ENCODE measurements at regions not wholly inside any gene's neighbourhood (a gene's known extent, or its start where the extent isn't known, plus 50 kb on each side); places are given as distances from the start of the nearest gene placed in this dataset.

GRCh38 chr2:103961862-103962261 is 892.1 kb upstream of the POU3F3 start:
- Histone ChIP-seq H3K9me3 (ENCODE audit: control insufficient read depth, insufficient read depth, low read length) (no peaks in the 10 kb centered on the region), H3K4me3 (ENCODE audit: low read length) (no peak overlapping the region), H3K27ac (ENCODE audit: low read length) (no peak overlapping the region), H3K27me3 (ENCODE audit: control insufficient read depth, insufficient read depth, low read length) (no peaks in the 10 kb centered on the region), H3K4me1 (ENCODE audit: control insufficient read depth, insufficient read depth, low read length) (no peaks in the 10 kb centered on the region), H3K36me3 (ENCODE audit: control insufficient read depth, insufficient read depth, low read length) (no peaks in the 10 kb centered on the region)
- Mint-ChIP-seq H3K27me3 (ENCODE audit: low read depth in 2 of 2) (no peaks in the 10 kb centered on the region), H3K27ac (no peak overlapping the region), H3K4me1 (no peaks in the 10 kb centered on the region), H3K9me3 (peaks cover 3 to 6% of the 10 kb centered on the region in 2 donors), H3K36me3 (no peaks in the 10 kb centered on the region), H3K4me3 (no peak overlapping the region)
- 100% methylated on average over 3 of the region's 4 CpGs for WGBS (ENCODE audit: insufficient coverage)
- intact Hi-C loops (cut with micrococcal nuclease): no loop called here
- no peak for DNase-seq
- no peak for ATAC-seq
- no peak for TF ChIP-seq CTCF (IDR thresholded peaks at IDR 0.05)

GRCh38 chr2:103962670-103963069 is 891.2 kb upstream of the POU3F3 start:
- H3K36me3 ChIP-seq (ENCODE audit: control insufficient read depth, insufficient read depth, low read length): no peaks in the 10 kb centered on the region
- no peak overlapping the region for H3K27ac Mint-ChIP-seq
- no peaks in the 10 kb centered on the region for H3K36me3 Mint-ChIP-seq
- no peak overlapping the region for H3K4me3 Mint-ChIP-seq
- TF ChIP-seq CTCF (IDR thresholded peaks at IDR 0.05): no peak
- no peaks in the 10 kb centered on the region for H3K27me3 ChIP-seq (ENCODE audit: control insufficient read depth, insufficient read depth, low read length)
- DNase-seq: no peak
- H3K4me1 ChIP-seq (ENCODE audit: control insufficient read depth, insufficient read depth, low read length): no peaks in the 10 kb centered on the region
- H3K27ac ChIP-seq (ENCODE audit: low read length): no peak overlapping the region
- H3K9me3 ChIP-seq (ENCODE audit: control insufficient read depth, insufficient read depth, low read length): no peaks in the 10 kb centered on the region
- no peak overlapping the region for H3K4me3 ChIP-seq (ENCODE audit: low read length)
- intact Hi-C loops (cut with micrococcal nuclease): no loop called here
- no peaks in the 10 kb centered on the region for H3K4me1 Mint-ChIP-seq
- ATAC-seq: no peak
- no peaks in the 10 kb centered on the region for H3K27me3 Mint-ChIP-seq (ENCODE audit: low read depth in 2 of 2)
- WGBS (ENCODE audit: insufficient coverage): 100% methylated on average over 1 of the region's 4 CpGs
- peaks cover 3 to 9% of the 10 kb centered on the region in 2 donors for H3K9me3 Mint-ChIP-seq

- H3K4me3 ChIP-seq (ENCODE audit: low read length): no peak overlapping the region
- H3K4me1 Mint-ChIP-seq: no peaks in the 10 kb centered on the region
- H3K9me3 Mint-ChIP-seq: peaks cover 3 to 9% of the 10 kb centered on the region in 2 donors
- no peaks in the 10 kb centered on the region for H3K9me3 ChIP-seq (ENCODE audit: control insufficient read depth, insufficient read depth, low read length)
- TF ChIP-seq CTCF (IDR thresholded peaks at IDR 0.05): no peak
- no peaks in the 10 kb centered on the region for H3K27me3 Mint-ChIP-seq (ENCODE audit: low read depth in 2 of 2)
- no peak overlapping the region for H3K27ac ChIP-seq (ENCODE audit: low read length)
- H3K27ac Mint-ChIP-seq: no peak overlapping the region
- no peaks in the 10 kb centered on the region for H3K36me3 Mint-ChIP-seq
- WGBS (ENCODE audit: insufficient coverage): 86% methylated on average over 4 of the region's 5 CpGs
- no peak overlapping the region for H3K4me3 Mint-ChIP-seq
- ATAC-seq (no peak), DNase-seq (no peak)
- H3K36me3 ChIP-seq (ENCODE audit: control insufficient read depth, insufficient read depth, low read length): no peaks in the 10 kb centered on the region
- H3K4me1 ChIP-seq (ENCODE audit: control insufficient read depth, insufficient read depth, low read length): no peaks in the 10 kb centered on the region
- no peaks in the 10 kb centered on the region for H3K27me3 ChIP-seq (ENCODE audit: control insufficient read depth, insufficient read depth, low read length)
- intact Hi-C loops (cut with micrococcal nuclease): no loop called here
These were observed 890.7 kb upstream of the POU3F3 start for GRCh38 chr2:103963146-103963725.

GRCh38 chr2:103977241-103977640 is 876.7 kb upstream of the POU3F3 start:
- Histone ChIP-seq H3K36me3 (ENCODE audit: control insufficient read depth, insufficient read depth, low read length) (no peaks in the 10 kb centered on the region), H3K27me3 (ENCODE audit: control insufficient read depth, insufficient read depth, low read length) (no peaks in the 10 kb centered on the region), H3K27ac (ENCODE audit: low read length) (no peak overlapping the region), H3K9me3 (ENCODE audit: control insufficient read depth, insufficient read depth, low read length) (no peaks in the 10 kb centered on the region), H3K4me3 (ENCODE audit: low read length) (no peak overlapping the region), H3K4me1 (ENCODE audit: control insufficient read depth, insufficient read depth, low read length) (no peaks in the 10 kb centered on the region)
- intact Hi-C loops (cut with micrococcal nuclease): no loop called here
- ATAC-seq (no peak), DNase-seq (no peak)
- Mint-ChIP-seq H3K4me1 (no peaks in the 10 kb centered on the region), H3K27me3 (ENCODE audit: low read depth in 2 of 2) (no peaks in the 10 kb centered on the region), H3K4me3 (no peak overlapping the region), H3K27ac (no peak overlapping the region), H3K9me3 (peaks cover 5 to 11% of the 10 kb centered on the region in 2 donors), H3K36me3 (no peaks in the 10 kb centered on the region)
- TF ChIP-seq CTCF (IDR thresholded peaks at IDR 0.05): no peak
- WGBS (ENCODE audit: insufficient coverage): 89% methylated on average over 4 of the region's 4 CpGs

Data from natural killer cell (primary cell).